Spinal cord (tissue), 9 donors: ENCODE measurements at regions not wholly inside any gene's neighbourhood (a gene's known extent, or its start where the extent isn't known, plus 50 kb on each side); places are given as distances from the start of the nearest gene placed in this dataset.

Experiments used
- DNase-seq, 6 donors: peaks; one replicate each; pipeline versions ENCODE4 v3.0.0 to v3.0.0-alpha.2; 2013 to 2015; ENCODE audit warnings: low spot score in 6 of 6, low read depth in 4 of 6
- H3K27ac ChIP-seq: one replicate; pipeline ENCODE4 v1.5.1; 2013; ENCODE audit warnings: low read depth, low read length, control low read depth
- H3K27me3 ChIP-seq: one replicate; pipeline ENCODE4 v1.6.1; 2013; ENCODE audit warnings: low read length; ENCODE audit not compliant: control insufficient read depth, insufficient read depth
- H3K36me3 ChIP-seq: one replicate; pipeline ENCODE4 v1.6.1; 2013; ENCODE audit warnings: low read length; ENCODE audit not compliant: control insufficient read depth, insufficient read depth
- H3K4me1 ChIP-seq: one replicate; pipeline ENCODE4 v1.6.1; 2013; ENCODE audit warnings: low read length; ENCODE audit not compliant: control insufficient read depth, insufficient read depth
- H3K4me3 ChIP-seq: one replicate; pipeline ENCODE4 v1.5.1; 2013; ENCODE audit warnings: low read depth, low read length, control low read depth
- H3K9me3 ChIP-seq: one replicate; pipeline ENCODE4 v1.6.1; 2013; ENCODE audit warnings: low read length; ENCODE audit not compliant: control insufficient read depth, insufficient read depth
- WGBS: methylation state at CpG from one replicate; pipeline ENCODE4 v1.1.5; 2013; ENCODE audit warnings: missing lambda C conversion rate; ENCODE audit not compliant: insufficient coverage; 5-methylcytosine and 5-hydroxymethylcytosine counted together
- donor health status: healthy.

DNA sequence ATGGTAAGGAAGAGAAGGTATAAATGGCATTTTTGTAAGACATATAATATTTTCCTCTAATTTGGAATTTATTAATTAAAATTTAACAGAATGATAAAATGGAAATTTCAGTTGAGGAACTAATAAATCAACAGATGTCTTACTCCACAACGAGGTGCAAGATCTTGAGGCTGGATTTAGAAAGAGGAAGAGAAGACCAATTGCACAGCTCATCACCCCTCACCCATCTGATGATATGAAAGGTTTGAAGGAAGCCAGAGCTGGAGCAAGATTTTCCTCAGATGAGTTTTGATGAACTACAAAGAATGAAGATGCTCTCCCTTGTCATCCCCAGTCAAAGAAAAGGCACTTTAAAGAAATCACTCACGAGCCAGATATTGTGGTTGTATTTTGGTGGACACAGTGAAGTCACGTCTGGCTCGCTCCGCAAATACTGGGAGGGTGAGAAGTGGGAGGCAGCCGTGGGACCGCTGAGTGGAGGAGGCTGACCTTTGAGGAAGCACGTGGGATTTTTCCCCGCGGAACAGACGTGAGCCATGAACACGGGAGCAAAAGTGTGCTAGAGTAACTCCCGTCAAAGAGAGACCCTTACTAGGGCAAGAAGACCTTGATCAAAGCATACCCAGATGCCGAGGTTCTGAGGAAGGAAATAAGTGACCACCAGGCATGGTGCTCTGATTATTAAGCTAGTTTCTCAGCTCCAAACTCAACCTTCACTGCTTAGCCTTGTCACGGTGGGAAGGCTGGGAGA, 511.4 kb downstream of the RNF144A start:
- Histone ChIP-seq H3K4me1 (peaks cover 15% of the 10 kb centered on the region), H3K36me3 (no peaks in the 10 kb centered on the region), H3K27me3 (peaks cover 5% of the 10 kb centered on the region), H3K27ac (no peak overlapping the region), H3K9me3 (peaks cover 4% of the 10 kb centered on the region), H3K4me3 (no peak overlapping the region)
- no peak for DNase-seq
- WGBS = 88% methylated on average over 11 of the region's 15 CpGs

DNA sequence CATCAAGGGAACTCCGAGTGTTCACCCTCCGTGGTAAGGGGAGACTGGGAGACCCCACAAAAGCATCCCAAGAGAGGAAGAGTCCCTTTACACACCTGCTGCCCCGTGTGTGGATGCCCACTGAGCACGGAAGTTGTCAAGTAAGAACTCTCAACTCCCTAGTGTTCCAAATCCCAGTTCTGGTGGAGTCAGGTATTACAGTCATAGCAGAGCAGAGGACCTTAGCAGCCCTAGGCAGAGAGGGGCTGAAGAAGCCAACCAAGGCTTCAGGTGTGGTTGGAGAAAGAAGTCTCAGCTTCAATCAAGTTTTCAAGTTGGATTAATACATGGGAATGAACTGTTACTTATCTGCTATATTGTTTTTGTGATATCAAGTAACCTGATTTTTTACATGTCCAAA, 512.5 kb downstream of the RNF144A start:
- no peak overlapping the region for H3K4me3 ChIP-seq
- WGBS = no CpG with 5 or more reads among the region's 4 CpGs
- no peak overlapping the region for H3K27ac ChIP-seq
- H3K36me3 ChIP-seq = no peaks in the 10 kb centered on the region
- no peak for DNase-seq
- H3K27me3 ChIP-seq = peaks cover 5% of the 10 kb centered on the region
- H3K4me1 ChIP-seq = peaks cover 15% of the 10 kb centered on the region
- H3K9me3 ChIP-seq = peaks cover 4% of the 10 kb centered on the region

DNA sequence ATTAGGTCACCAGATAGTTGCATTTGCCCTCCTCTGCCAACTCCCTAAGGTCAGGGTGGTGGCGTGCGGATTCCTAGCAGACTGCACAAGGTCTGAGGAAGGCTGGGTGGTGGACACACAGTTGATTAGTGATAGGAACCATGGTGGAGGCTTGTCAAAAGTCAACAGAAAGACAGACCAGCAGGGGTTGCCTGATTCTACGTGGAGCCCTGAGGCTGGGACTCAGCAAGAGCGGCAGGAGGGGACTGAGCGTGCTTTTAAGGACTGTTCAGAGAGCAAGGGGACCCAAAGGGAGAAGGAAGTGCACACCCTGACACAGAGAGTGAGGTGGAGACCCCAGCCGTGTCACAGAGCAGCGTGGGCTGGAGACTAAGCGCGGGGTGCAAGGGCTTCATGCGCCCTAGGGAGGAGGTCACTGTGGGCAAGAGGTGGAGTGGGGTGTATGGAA, 513.2 kb downstream of the RNF144A start:
- peaks cover 5% of the 10 kb centered on the region for H3K27me3 ChIP-seq
- H3K36me3 ChIP-seq = no peaks in the 10 kb centered on the region
- H3K27ac ChIP-seq = no peak overlapping the region
- no peak overlapping the region for H3K4me3 ChIP-seq
- WGBS = 77% methylated on average over 10 of the region's 10 CpGs
- peaks cover 4% of the 10 kb centered on the region for H3K9me3 ChIP-seq
- H3K4me1 ChIP-seq = peaks cover 15% of the 10 kb centered on the region
- no peak for DNase-seq

DNA sequence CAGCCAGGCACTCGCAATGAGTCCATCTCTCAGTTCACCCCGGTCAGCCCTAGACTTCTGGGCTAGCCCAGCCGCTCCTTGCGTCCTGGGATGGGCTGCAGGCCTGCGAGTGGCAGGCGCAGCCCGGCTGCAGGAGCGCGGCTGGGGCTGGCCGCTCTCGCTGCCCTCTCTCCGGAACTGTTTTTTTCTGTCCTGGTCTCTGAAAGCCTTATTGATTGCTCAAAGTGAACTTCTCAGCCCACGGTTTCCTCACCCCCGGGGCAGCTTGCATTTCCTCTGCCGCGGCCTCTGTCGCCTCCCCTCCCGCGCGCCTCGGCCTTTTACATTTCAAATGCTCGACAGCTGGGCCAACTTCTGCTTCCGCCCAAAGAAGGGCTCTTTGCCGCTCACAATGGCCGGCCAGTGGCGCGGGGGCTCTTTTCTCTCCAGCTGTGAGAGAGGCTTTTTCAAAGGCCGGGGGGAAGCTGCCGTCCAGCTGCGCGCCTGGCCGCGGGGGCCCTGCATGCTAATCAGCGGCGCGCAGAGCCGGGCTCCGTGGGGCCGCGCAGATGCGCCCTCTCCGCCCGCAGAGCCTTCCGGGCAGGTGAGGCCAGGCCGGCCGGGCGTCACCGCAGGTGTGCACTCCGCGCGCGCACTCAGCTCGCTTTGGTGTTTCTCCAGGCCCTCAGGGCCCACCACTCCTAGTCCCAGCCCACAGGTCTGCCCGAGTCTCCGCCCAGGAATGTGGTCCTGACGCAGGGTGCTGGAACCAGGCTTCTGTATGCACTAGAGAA, 513.8 kb downstream of the RNF144A start:
- peak in 5 of 6 donors; percentile 24 to 76 (median 33) for DNase-seq
- Histone ChIP-seq H3K4me3 (peak overlapping the region; percentile 22), H3K27me3 (peaks cover 5% of the 10 kb centered on the region), H3K36me3 (no peaks in the 10 kb centered on the region), H3K27ac (no peak overlapping the region), H3K4me1 (peaks cover 15% of the 10 kb centered on the region), H3K9me3 (peaks cover 4% of the 10 kb centered on the region)
- 8% methylated on average over 56 of the region's 56 CpGs for WGBS

DNA sequence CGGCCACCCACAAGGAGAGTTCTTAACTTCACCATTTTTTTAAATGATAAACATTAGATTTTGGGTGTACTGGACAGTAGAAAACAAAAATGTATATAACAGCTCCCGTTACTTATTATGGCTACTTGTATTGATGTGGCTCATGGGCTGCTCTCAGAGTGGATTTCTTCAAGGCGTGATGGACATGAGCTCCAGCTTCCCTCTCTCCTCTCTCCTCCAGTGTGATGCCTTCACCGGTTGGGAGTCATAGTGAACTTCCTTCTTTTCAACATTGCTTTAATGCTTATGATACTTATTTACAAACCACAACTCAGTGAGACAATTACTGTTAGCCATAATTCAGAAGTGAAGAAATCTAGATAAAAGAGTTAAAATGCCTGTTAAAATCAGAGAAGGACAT, 515.2 kb downstream of the RNF144A start:
- Histone ChIP-seq H3K36me3 (no peaks in the 10 kb centered on the region), H3K4me3 (no peak overlapping the region), H3K4me1 (peaks cover 15% of the 10 kb centered on the region), H3K9me3 (peaks cover 4% of the 10 kb centered on the region), H3K27me3 (peaks cover 5% of the 10 kb centered on the region), H3K27ac (no peak overlapping the region)
- no peak for DNase-seq
- WGBS = 83% methylated on average over 1 of the region's 4 CpGs

DNA sequence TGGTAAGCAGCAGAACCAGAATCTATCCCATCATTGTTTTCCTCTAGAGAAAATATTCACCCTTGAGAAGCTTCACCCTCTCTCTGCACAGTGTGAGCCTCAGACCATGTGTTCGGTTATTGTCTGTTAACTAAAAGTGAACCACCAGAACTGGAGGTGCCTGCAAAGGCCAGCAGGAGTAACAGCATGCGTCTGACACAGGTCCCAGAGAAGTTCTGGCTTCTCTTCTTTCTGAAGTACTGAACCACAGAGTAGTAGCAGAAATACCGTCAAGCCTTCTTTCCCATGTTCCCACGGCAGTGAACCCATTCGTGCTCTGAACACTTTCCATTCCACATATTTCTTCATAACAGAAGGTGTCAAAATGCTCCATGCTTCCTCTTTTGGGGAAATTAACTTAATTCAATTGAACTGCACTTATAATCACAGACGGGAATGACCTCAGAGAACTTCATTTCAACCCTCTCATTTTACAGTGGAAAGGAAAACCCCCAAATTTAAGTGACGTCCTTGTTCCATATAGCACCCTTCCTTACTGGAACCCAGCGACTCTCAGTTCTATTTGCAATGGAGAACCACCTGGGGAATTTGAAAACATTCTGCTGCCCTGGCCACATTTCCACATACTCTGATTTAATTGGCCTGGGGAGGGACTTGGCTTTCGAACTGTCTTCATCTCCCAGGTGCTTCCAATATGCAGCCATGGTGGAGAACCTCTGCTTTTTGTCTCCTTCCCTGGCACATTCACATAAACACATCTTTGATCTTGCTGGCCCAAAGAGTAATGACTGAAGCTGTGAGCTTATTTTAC, 519.1 kb downstream of the RNF144A start:
- no peak for DNase-seq
- Histone ChIP-seq H3K36me3 (no peaks in the 10 kb centered on the region), H3K4me1 (peaks cover 3% of the 10 kb centered on the region), H3K4me3 (no peak overlapping the region), H3K27ac (no peak overlapping the region), H3K27me3 (no peaks in the 10 kb centered on the region), H3K9me3 (peaks cover 4% of the 10 kb centered on the region)
- 88% methylated on average over 6 of the region's 9 CpGs for WGBS

DNA sequence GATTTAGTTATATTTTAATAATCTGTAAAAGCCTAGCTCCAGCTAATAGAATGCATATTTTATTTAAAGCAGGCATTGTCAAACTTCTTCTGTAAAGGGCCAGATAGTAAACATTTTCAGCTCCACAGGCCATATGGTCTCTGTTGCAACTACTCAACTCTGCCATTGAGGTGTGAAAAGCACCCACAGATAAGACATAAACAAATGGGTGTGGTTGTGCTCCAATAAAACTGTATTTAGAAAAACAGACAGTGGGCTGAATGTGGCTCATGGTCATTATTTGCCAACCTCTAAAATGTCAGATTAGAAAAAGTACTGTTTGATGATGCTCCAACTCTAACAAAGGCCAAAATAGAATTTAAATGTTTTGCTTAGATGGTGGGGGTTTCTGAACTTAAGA, 519.9 kb downstream of the RNF144A start:
- Histone ChIP-seq H3K27ac (no peak overlapping the region), H3K27me3 (no peaks in the 10 kb centered on the region), H3K4me1 (no peaks in the 10 kb centered on the region), H3K36me3 (no peaks in the 10 kb centered on the region), H3K9me3 (peaks cover 4% of the 10 kb centered on the region), H3K4me3 (no peak overlapping the region)
- DNase-seq = no peak

DNA sequence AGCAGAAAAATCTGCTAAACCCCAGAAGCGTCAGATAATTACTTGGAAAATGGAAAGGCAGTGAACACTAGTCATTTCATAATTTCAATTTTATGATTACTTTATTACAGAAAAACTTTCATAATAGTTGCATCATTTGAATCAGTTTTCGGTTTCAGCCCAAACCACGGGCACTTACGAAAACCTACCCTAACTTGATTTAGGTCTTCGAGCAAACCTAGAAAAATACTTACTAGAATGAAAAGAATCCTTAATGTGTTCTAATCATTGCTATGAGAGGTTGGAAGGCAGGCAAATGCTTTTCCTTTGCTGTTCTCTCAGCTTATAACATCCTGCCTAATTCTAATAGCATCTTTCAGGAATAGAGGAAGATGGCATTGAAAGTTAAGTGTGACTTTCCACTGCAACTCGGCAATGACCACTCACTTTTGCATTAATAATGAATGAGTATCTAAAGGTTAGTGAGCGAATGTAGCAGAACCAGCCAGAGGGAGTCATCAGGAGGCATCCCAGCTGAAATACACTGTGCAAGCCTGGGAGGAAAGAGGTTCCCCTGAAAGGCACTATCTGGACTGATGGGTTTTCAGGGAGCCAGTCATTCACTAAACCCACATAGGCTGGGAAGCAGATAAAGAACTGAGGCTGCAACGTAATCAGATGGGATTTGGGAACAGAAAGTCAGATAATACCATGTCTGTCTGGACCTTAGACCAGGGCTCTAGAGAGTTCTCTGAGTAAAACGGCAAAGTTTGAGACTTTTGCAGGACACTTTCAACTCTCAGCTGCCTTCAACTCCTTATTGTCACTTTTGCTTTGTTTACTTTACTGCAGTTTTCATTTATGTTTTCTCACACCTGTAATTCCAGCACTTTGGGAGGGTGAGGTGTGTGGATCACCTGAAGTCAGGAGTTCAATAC, 520.8 kb downstream of the RNF144A start:
- H3K4me1 ChIP-seq = no peaks in the 10 kb centered on the region
- WGBS = 80% methylated on average over 1 of the region's 9 CpGs
- DNase-seq = peak in 1 of 6 donors; percentile 10
- no peak overlapping the region for H3K27ac ChIP-seq
- no peaks in the 10 kb centered on the region for H3K27me3 ChIP-seq
- H3K36me3 ChIP-seq = no peaks in the 10 kb centered on the region
- peaks cover 3% of the 10 kb centered on the region for H3K9me3 ChIP-seq
- H3K4me3 ChIP-seq = no peak overlapping the region

DNA sequence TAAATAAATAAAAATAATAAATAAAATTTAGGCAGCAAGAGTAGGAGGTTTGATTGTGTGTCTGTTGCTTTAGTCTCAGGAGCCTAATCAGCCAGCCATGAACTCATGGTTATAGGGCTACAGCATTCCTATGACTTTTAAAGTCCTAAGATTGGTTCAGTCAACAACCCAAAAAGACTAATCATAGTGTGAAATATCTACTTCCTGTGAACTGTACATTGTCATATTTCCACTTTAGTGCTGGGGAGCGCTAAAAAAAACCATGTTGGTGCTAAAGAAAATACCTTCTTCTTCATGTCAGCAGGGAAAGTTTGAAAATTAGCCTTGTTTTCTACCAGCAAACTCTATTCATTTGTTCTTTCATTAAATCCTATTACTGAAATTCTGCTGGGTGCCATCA, 521.6 kb downstream of the RNF144A start:
- no peak for DNase-seq
- Histone ChIP-seq H3K9me3 (no peaks in the 10 kb centered on the region), H3K4me1 (no peaks in the 10 kb centered on the region), H3K27me3 (no peaks in the 10 kb centered on the region), H3K4me3 (no peak overlapping the region), H3K27ac (no peak overlapping the region), H3K36me3 (no peaks in the 10 kb centered on the region)
- no CpG with 5 or more reads among the region's 1 CpG for WGBS
